Left ventricle myocardium superior (tissue), 1 donor: ENCODE measurements at regions not wholly inside any gene's neighbourhood (a gene's known extent, or its start where the extent isn't known, plus 50 kb on each side); places are given as distances from the start of the nearest gene placed in this dataset.

Source experiments
- ATAC-seq: fragments of 200-7000 bp; cut with Tn5 transposase; one replicate; pipeline ENCODE4 v1.9.1; 2020; ENCODE audit warnings: mild to moderate bottlenecking, moderate library complexity
- DNase-seq: peaks from one replicate; pipeline ENCODE4 v3.0.0-alpha.2; 2020
- intact Hi-C: fragments of 100-400 bp; cut with micrococcal nuclease; formaldehyde crosslinking; loops from one replicate; pipeline ENCODE4 v1.11.0; 2022
- donor health status: DM: no; HTN: yes; CAD: no; lungs with severe emphysema.

DNA sequence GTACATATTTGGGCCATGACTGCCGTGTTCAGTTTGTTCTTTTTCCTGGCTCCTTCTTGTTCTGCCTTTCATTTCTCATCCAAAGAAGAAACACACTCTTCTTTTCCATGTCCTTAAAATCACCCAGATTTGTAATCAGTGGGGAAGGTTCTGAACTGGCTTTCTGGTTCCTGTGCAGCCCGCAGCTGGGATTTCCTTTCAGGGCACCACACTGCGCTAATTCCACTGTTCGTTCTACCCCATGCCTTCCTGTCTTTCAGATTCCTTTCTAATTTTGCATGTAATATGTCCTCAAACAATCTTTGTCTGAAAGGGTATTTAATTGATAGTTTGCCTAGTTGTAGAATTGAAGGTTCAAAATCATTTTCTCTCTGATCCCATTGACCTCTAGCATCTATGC is 94.1 kb downstream of the HS1BP3 start:
- no peak for ATAC-seq
- intact Hi-C loops: no loop called here
- no peak for DNase-seq

DNA sequence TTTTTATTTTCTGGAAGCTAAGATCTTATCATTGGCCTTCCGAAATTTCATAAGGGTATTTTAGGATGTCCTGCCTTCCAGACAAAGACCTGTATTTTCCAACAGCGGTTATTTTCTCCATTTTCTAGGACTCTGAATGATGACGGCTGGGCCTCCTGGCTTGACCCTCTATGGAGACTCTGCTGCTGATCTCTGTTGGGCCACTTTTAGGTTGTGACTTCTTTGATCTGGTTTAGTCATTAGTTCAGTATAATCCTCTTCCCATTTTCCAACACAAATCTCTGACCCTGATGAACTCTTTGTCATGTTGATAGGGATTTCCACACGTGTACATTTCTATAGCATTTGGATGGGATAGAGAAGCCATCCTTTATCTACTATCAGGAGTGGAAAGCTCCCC is 93.7 kb downstream of the HS1BP3 start:
- no peak for ATAC-seq
- DNase-seq: no peak
- intact Hi-C loops: no loop called here

DNA sequence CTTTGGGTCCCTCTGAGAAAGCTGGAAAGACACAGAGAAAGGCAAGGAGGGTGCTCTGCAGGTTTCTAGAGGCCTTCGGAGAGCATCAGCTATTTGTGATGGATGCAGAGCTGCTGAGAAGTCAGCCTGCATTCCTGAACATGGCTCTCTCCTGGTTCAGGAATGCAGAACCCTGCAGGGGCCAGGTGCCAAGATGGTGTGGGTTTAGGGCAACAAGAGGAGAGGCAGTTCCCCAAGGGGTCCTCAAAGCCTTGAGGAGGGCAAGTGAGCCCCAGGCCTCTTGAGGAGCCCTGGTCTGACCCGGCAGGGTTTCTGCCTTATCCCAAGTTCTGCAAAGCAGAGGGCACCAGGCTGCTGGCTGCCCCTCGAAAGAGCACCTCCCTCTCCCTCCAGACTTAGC is 93.3 kb downstream of the HS1BP3 start:
- no peak for DNase-seq
- ATAC-seq: no peak
- intact Hi-C loops: no loop called here

DNA sequence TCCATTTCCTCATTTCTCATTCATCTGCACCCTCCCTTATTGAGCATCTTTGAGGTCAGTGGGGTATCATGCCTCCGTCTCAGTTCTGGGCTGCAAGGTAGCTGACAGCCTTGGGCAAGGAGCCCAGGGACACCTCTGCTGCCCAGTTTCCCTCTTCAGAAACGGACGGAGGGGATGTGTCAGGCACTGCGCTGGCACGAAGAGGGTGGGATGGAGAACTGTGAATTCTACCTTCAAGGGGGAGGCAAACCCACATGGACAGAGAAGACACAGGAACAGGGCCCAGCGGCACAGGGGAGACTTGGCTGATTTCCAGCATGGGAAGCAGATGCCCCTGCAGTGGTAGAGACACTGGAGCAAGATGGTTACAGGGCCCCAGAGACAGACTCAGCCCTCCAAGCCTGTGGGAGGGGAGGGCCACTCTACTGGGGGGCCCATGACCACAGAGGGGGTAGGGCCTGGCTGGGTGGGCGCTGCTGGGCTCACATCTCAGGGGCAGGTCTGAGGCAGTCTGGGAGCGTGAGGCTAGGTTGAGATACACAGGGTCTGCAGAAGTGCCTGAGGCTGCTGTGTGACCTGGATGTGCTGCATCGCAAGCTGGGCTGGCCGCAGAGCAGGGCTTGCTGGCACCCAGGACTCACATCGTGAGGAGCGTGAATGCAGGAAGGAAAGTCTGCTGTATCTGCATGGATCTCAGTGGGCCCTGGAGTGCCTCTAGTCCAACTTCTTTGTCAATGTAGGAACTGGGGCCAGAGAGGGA is 92.3 kb downstream of the HS1BP3 start:
- DNase-seq (no peak), ATAC-seq (no peak)
- intact Hi-C loops: no loop called here

DNA sequence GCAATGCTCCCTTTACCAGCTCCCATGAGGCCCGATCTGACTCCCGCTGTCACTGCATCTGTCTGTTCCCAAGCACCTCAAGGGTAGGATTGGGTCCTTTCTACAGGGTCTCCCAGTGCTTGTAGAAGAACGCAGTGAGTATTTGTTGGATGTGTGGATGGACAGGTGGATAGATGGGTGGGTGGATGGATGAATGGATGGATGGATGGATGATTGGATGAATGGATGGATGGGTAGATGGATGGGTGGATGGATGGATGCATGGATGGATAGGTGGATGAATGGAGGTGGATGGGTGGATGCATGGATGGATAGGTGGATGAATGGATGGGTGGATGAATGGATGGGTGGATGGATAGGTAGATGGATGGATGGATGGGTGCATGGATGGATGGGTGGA is 91.6 kb downstream of the HS1BP3 start:
- no peak for DNase-seq
- no peak for ATAC-seq
- intact Hi-C loops: no loop called here

DNA sequence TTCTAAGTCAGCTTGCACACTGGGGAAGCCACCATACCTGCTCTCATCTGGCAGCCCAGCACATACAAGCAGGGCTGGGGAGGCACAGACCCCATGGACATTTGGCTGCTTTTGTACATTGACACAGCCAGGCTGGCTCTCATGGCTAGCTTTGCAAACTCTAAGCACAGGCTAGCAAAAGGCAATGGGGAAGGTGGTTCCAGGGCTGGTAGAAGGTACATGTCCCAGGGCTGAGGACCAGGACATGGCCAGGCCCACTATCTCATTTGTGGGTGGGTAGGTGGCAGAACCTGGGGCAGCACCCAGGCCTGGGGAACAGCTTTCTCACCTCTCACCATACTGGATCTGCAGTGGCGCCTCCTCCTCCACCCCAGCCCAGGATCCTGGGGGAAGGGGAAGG is 90.9 kb downstream of the HS1BP3 start:
- ATAC-seq (no peak), DNase-seq (no peak)
- intact Hi-C loops: no loop called here

DNA sequence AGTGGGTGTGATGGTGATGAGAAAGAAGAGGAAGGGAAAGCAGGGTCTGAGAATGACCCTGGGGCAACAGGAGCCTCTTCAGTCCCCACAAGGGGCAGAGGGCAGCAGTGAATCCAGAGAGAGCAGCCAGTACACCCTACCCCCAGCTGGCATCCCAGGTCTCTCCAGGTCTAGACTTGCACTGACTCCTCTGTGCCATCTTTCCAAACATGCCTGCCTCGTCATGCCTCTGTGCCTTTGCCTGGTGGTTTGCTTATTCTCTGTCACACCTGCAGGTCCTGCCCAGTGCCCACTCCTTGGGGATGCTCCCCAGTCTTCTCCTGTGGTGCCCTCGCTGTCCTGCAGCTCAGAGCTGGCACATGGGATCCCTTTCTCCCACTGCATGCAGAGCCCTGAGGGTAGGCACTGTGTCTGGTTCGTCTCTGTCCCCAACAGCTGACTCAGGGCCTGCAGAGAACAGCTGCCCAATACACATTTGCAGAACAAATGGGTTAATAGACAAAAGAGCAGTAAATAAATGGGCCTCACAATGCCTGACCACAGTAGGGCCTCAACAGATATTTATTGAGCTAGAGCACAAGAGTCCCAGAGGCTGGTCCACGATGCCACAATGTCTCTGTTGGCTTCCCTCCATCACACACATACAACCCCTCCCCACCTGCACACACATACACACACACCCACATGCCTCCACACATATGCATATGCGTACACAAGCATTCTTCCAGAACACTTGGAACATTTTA is 89.8 kb downstream of the HS1BP3 start:
- ATAC-seq (no peak), DNase-seq (no peak)
- intact Hi-C loops: no loop called here

DNA sequence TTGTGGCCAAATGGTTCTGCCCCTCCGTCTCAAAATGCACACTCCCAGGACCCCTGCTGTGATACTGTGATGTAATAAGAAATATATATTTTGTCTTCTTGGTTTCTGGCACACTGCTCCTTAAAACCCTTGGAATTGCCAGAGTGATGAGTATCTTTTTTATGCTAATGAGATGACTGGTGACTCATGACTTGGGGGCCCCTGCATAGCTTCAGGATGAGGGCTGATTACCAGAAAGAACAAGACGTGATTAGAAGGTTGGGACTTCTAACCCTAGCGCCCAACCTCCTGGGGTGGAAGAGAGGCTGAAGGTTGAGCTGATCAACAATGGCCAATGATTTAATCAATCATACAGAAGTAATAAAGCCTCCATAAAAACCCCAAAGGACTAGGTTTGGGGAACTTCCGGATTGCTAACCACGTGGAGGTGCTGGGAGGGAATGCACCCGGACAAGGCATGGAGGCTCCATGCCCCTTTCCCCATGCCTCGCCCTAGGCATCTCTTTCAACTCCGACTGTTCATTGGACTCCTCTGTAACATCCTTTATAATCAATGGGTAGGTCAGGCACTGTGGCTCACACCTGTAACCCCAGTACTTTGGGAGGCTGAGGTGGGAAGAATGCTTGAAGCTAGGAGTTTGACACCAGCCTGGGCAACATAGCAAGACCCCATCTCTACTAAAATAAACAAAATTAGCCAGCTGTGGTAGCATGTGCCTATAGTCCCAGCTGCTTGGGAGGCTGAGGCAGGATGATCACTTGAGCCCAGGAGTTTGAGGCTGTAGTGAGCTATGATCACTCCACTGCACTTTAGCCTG is 89.1 kb downstream of the HS1BP3 start:
- intact Hi-C loops: no loop called here
- ATAC-seq (no peak), DNase-seq (no peak)

DNA sequence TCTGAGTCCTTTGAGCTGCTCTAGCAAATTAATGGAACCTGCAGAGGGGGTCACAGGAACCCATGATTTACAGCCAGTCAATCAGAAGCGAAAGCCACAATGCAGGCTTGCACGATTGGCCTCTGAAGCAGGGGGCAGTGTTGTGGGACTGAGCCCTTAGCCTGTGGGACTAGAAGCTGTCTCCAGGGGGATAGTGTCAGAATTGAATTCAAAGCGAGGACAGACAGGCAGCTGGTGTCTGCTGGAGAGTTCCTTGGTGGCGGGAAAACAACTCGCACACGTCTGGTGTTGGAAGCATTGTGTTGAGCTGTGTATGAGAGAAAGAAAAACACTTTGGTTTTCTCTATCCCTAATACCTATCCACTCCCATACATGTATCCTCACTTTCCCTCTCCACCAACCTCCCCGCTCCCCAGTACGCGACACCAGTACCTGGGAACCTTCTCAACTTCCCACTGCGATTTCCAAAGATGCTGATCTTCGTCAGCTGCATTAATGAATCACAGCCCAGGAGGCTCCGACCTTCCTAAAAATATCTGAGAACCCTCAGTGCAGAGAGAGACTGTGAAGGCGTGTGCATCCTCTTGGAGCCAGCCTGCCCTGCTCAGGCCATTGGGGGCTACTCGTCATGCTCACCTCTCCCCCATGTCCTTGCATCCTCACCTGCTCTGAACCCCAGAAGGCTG is 88.2 kb downstream of the HS1BP3 start:
- peak; percentile 23 for ATAC-seq
- intact Hi-C loops: no loop called here
- DNase-seq: no peak

DNA sequence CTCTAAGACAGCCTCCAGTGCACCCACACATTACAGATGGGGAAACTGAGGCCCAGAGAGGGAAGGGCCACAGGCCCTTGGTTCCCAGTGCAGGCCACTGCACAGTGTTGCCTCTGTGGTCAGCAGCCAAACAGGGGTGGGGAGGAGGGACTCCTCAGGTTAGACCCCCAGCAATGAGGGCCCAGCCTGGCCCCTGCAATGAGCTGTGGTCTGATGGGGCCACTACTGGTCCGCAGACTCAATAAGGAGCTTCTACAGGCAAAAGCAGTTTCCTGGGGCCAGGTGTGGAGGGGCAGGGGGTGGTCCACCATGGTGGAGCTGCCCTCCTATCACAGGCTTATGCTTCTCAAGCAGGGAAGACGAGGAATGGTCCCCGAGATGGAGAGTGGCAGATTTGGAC is 87.6 kb downstream of the HS1BP3 start:
- ATAC-seq (no peak), DNase-seq (no peak)
- intact Hi-C loops: no loop called here

DNA sequence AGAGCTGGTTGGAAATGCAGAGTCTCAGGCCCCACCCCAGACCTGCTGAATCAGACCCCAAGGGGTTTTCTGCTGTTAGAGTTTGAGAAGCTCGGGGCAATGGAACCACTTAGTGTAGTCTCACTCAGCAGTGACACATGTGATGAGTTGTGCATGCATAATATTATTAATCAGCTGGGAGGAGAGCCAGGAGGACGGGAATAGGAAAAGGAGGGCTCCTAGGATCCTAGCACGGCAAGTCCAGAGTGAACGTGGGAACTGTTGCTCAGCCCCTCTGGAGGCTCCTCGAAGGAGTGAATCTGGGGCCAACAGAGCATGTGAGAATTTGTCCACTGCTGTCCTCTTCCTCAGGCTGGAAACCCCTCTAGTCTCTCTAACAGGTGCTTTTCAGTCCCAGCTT is 87.1 kb downstream of the HS1BP3 start:
- DNase-seq (no peak), ATAC-seq (peak; percentile 9)
- intact Hi-C loops: no loop called here

DNA sequence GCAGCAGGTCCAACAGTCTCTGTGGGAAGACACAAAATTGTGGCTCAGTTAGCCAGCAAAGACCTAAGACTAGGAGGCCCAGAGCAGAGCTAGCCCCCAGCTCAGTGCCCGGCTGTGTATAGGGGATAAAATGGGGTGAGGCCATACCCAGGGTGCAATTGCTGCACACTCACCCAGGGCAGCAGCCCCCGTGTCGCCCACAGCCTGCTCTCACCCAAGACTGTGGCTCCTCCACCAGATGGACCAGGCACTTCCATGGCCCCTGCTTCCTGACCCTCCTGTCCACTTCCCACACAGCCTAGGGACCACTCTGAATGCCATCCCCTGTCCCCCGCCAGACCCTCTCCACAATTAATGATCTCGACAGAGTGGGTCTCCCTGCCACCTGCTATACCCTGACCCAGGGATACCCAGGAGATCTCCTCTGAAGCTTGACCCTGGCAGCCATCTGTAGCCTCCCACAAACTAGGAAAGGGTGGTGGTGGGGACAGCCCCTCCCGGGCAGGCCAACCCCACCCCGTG is 85.7 kb downstream of the HS1BP3 start:
- intact Hi-C loops: no loop called here
- DNase-seq (no peak), ATAC-seq (no peak)

DNA sequence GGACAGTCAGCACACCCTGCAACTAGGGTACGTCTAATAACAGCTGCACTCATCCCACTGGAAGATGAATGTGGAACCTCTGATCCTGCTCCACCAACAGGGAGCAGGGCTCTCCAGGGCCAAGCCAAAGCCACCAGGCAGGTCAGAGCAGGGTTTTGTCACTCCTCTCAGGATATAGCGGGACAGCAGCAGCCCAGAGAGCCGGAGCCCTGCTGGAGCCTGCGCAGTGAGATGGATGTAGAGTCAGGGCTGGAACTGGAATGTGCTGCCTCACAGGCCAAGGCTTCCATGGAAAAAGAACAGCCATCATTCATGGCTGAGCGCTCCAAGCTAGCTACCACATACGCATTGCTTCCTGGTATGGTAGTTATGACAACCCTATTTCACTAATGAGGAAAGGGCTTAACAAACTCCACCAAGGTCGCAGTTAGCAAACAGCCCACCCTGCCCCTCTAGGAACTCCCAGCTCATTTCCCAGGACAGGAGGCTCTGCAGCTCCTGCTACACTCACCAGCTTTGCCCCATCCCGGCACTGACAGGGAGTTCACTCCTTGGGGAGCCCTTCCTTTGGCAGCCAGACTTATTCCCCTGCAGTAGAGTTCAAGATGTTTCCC is 85.2 kb downstream of the HS1BP3 start:
- DNase-seq: no peak
- intact Hi-C loops: no loop called here
- peak; percentile 7 for ATAC-seq

DNA sequence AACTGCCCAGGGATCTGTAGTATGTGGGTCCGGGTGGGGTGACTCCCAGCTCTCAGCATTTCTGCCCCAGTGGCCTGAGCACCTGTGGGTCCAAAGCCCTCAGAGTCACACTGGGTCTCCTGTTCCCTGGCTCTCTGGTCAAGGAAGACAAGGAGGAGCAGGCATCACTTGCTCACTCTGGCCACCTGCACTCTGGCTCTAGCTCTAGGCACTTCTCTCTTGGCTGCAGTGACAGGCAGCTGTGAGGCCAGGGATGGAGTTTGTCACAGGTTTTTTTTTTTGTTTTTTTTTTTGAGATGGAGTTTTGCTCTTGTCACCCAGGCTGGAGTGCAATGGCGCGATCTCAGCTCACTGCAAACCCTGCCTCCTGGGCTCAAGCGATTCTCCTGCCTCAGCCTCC is 84.6 kb downstream of the HS1BP3 start:
- no peak for ATAC-seq
- DNase-seq: no peak
- intact Hi-C loops: no loop called here

DNA sequence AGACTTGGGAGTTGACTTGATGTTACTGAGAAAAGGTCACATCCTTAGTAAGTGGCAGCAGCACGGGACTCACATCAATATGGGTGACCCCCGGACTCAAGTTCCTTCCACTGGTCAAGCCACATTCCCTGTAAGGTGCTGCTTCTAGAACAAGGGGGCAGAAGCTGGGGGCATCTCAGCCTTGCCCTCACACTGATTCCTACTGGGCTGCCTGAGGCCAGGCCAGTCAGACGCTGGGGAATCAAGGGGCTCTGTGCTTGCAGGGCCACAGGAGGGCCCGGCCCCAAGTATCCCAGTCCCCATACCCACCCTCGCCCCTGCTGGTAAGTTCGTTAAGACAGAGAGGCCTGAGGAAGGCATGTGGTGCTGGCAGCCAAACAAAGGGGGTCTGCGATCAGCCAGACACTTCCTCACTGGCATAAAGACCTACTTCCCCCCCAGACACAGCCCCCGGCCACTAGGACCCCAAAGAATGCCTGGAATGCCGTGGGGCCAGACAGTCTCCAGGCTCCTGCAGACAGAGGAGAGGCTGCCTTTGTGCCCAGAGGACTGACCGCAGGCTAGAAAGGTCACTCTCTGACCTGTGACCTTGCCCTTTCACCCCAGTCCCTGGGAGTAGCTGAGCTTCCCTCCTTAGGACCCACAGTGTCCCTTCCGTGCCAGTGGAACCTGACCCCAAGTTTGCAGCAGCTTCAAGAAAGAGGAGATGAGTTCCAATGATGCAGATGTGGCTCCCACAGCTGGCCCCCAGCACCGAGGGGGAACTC is 83.6 kb downstream of the HS1BP3 start:
- intact Hi-C loops: no loop called here
- DNase-seq: no peak
- ATAC-seq: no peak
